HUES64 (cell line): ENCODE measurements at regions not wholly inside any gene's neighbourhood (a gene's known extent, or its start where the extent isn't known, plus 50 kb on each side); places are given as distances from the start of the nearest gene placed in this dataset.

Experiments
- H3K27ac ChIP-seq: 2 replicates; pipeline ENCODE4 v1.7.0; 2013; ENCODE audit warnings: low read depth, low read length, inconsistent platforms
- H3K27me3 ChIP-seq: 2 replicates; pipeline ENCODE4 v1.6.1; 2013; ENCODE audit warnings: mild to moderate bottlenecking, low read length; ENCODE audit not compliant: insufficient read depth
- H3K36me3 ChIP-seq: 2 replicates; pipeline ENCODE4 v1.6.1; 2013; ENCODE audit warnings: mild to moderate bottlenecking, low read length; ENCODE audit not compliant: insufficient read depth
- H3K4me1 ChIP-seq: 2 replicates; pipeline ENCODE4 v1.6.1; 2013; ENCODE audit warnings: mild to moderate bottlenecking, low read length, moderate library complexity; ENCODE audit not compliant: insufficient read depth
- H3K4me3 ChIP-seq: 2 replicates; pipeline ENCODE4 v1.5.1; 2013; ENCODE audit warnings: mild to moderate bottlenecking, low read length, moderate library complexity
- H3K9ac ChIP-seq: 2 replicates; pipeline ENCODE4 v1.6.1; 2013; ENCODE audit warnings: mild to moderate bottlenecking, low read depth, low read length
- H3K9me3 ChIP-seq: 2 replicates; pipeline ENCODE4 v1.6.1; 2013; ENCODE audit warnings: low read depth, low read length; ENCODE audit not compliant: insufficient read depth
- WGBS: fragments of 150-250, 120-280 bp; methylation state at CpG from one replicate; pipeline ENCODE4 v1.1.7; 2013; ENCODE audit warnings: missing lambda C conversion rate; 5-methylcytosine and 5-hydroxymethylcytosine counted together

GRCh38 chr2:208570851-208571763, 164.5 kb downstream of the PTH2R start:
- Histone ChIP-seq H3K36me3 (no peaks in the 10 kb centered on the region), H3K9ac (no peak overlapping the region), H3K4me3 (no peak overlapping the region), H3K4me1 (no peaks in the 10 kb centered on the region), H3K9me3 (no peaks in the 10 kb centered on the region), H3K27ac (no peak overlapping the region), H3K27me3 (no peaks in the 10 kb centered on the region)
- WGBS: 62% methylated on average over 17 of the region's 17 CpGs

- H3K27ac ChIP-seq: no peak overlapping the region
- no peaks in the 10 kb centered on the region for H3K27me3 ChIP-seq
- H3K4me1 ChIP-seq: no peaks in the 10 kb centered on the region
- H3K9ac ChIP-seq: no peak overlapping the region
- no peaks in the 10 kb centered on the region for H3K36me3 ChIP-seq
- no peaks in the 10 kb centered on the region; the same call in 1 of the 2 replicates for H3K9me3 ChIP-seq
- no peak overlapping the region for H3K4me3 ChIP-seq
These were observed 165.2 kb downstream of the PTH2R start for GRCh38 chr2:208571764-208572131.

GRCh38 chr2:208573569-208573968, 167.0 kb downstream of the PTH2R start:
- no peak overlapping the region for H3K9ac ChIP-seq
- no peaks in the 10 kb centered on the region for H3K27me3 ChIP-seq
- H3K27ac ChIP-seq: no peak overlapping the region
- 92% methylated on average over 1 of the region's 1 CpG for WGBS
- H3K9me3 ChIP-seq: no peaks in the 10 kb centered on the region; the same call in 1 of the 2 replicates
- H3K36me3 ChIP-seq: no peaks in the 10 kb centered on the region
- H3K4me3 ChIP-seq: no peak overlapping the region
- H3K4me1 ChIP-seq: no peaks in the 10 kb centered on the region

GRCh38 chr2:208579678-208580077, 173.1 kb downstream of the PTH2R start:
- WGBS: 91% methylated on average over 1 of the region's 1 CpG
- Histone ChIP-seq H3K27ac (no peak overlapping the region), H3K9ac (no peak overlapping the region)

GRCh38 chr2:208584378-208584985, 177.9 kb downstream of the PTH2R start:
- H3K27ac ChIP-seq: no peak overlapping the region
- no peaks in the 10 kb centered on the region for H3K9me3 ChIP-seq
- no peak overlapping the region for H3K4me3 ChIP-seq
- no peak overlapping the region for H3K9ac ChIP-seq
- no peaks in the 10 kb centered on the region for H3K27me3 ChIP-seq
- H3K4me1 ChIP-seq: 0 out of 2 replicates have a peak, but pooled peaks cover 9% of the 10 kb centered on the region
- no peaks in the 10 kb centered on the region for H3K36me3 ChIP-seq
- 86% methylated on average over 5 of the region's 5 CpGs for WGBS

More at GRCh38 chr2:208579678-208580077, 173.1 kb downstream of the PTH2R start:
- 0 out of 2 replicates have a peak, but pooled peaks cover 5% of the 10 kb centered on the region for H3K4me1 ChIP-seq
- H3K36me3 ChIP-seq: no peaks in the 10 kb centered on the region
- no peak overlapping the region for H3K4me3 ChIP-seq
- no peaks in the 10 kb centered on the region; the same call in 1 of the 2 replicates for H3K9me3 ChIP-seq
- H3K27me3 ChIP-seq: no peaks in the 10 kb centered on the region

GRCh38 chr2:208586516-208586915, 179.9 kb downstream of the PTH2R start:
- no peak overlapping the region for H3K9ac ChIP-seq
- no peaks in the 10 kb centered on the region for H3K36me3 ChIP-seq
- H3K9me3 ChIP-seq: no peaks in the 10 kb centered on the region
- no peak overlapping the region for H3K27ac ChIP-seq
- no peak overlapping the region for H3K4me3 ChIP-seq
- WGBS: 94% methylated on average over 2 of the region's 2 CpGs
- H3K4me1 ChIP-seq: 0 out of 2 replicates have a peak, but pooled peaks cover 9% of the 10 kb centered on the region
- H3K27me3 ChIP-seq: no peaks in the 10 kb centered on the region

- peaks cover 11% of the 10 kb centered on the region for H3K4me1 ChIP-seq
- peaks cover 19% of the 10 kb centered on the region for H3K9me3 ChIP-seq
- no peaks in the 10 kb centered on the region for H3K27me3 ChIP-seq
- peaks cover 3% of the 10 kb centered on the region; the same call in 1 of the 2 replicates for H3K36me3 ChIP-seq
- peak overlapping the region; percentile 74; the same call in 1 of the 2 replicates for H3K27ac ChIP-seq
- no peak overlapping the region for H3K4me3 ChIP-seq
- H3K9ac ChIP-seq: no peak overlapping the region
These were observed 188.2 kb downstream of the PTH2R start for GRCh38 chr2:208594642-208595385.

GRCh38 chr2:208595386-208596275, 189.0 kb downstream of the PTH2R start:
- H3K27me3 ChIP-seq: no peaks in the 10 kb centered on the region
- H3K36me3 ChIP-seq: peaks cover 3% of the 10 kb centered on the region; the same call in 1 of the 2 replicates
- H3K9me3 ChIP-seq: peaks cover 19% of the 10 kb centered on the region
- H3K4me1 ChIP-seq: peaks cover 11% of the 10 kb centered on the region
- H3K4me3 ChIP-seq: no peak overlapping the region
- no peak overlapping the region for H3K9ac ChIP-seq
- H3K27ac ChIP-seq: peak overlapping the region; percentile 74; the same call in 1 of the 2 replicates
- 90% methylated on average over 3 of the region's 3 CpGs for WGBS

GRCh38 chr2:208607694-208608093, 201.1 kb downstream of the PTH2R start:
- H3K9ac ChIP-seq: no peak overlapping the region
- H3K36me3 ChIP-seq: no peaks in the 10 kb centered on the region
- WGBS: 83% methylated on average over 2 of the region's 4 CpGs
- H3K27ac ChIP-seq: no peak overlapping the region
- no peaks in the 10 kb centered on the region for H3K9me3 ChIP-seq
- H3K27me3 ChIP-seq: no peaks in the 10 kb centered on the region
- no peaks in the 10 kb centered on the region for H3K4me1 ChIP-seq
- H3K4me3 ChIP-seq: no peak overlapping the region

GRCh38 chr2:208608122-208608835, 201.7 kb downstream of the PTH2R start:
- 91% methylated on average over 1 of the region's 1 CpG for WGBS

More at GRCh38 chr2:208608122-208608835, 201.7 kb downstream of the PTH2R start:
- no peaks in the 10 kb centered on the region for H3K9me3 ChIP-seq
- no peak overlapping the region for H3K4me3 ChIP-seq
- no peaks in the 10 kb centered on the region for H3K4me1 ChIP-seq
- no peaks in the 10 kb centered on the region for H3K36me3 ChIP-seq
- H3K9ac ChIP-seq: no peak overlapping the region
- no peak overlapping the region for H3K27ac ChIP-seq
- H3K27me3 ChIP-seq: no peaks in the 10 kb centered on the region
